ENCODE measurements at regions not wholly inside any gene's neighbourhood (a gene's known extent, or its start where the extent isn't known, plus 50 kb on each side); places are given as distances from the start of the nearest gene placed in this dataset.

DNA sequence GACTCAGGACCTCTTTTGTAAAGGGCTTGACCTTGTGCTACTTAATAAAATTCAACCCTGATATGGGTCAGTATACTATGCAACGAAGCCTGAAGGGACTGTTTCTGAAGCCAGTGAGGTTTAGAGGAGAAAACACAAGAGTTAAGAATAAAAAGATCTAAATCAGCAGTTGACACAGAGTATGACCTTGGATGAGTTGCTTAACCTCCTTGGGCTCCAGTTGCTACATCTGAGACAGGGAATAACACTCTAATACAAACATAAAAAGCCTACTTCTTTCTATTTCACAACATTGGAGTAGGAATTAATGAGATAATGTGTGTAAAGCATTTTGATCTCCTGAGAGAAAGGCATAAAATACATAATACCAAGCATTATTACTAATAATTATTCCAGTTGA lies 882.4 kb upstream of the ADGRL2 start:
- H3K9me3 Mint-ChIP-seq (ENCODE audit: low read depth) = peaks cover 3% of the 10 kb centered on the region
- DNase-seq (ENCODE audit: low spot score, unreplicated experiment) = no peak
- no peak overlapping the region for H3K27ac Mint-ChIP-seq
- H3K27me3 Mint-ChIP-seq = no peaks in the 10 kb centered on the region
- H3K36me3 Mint-ChIP-seq (ENCODE audit: insufficient read depth) = no peaks in the 10 kb centered on the region
- H3K4me1 Mint-ChIP-seq (ENCODE audit: low read depth) = peaks cover 4% of the 10 kb centered on the region
- TF ChIP-seq, protein P1, sequence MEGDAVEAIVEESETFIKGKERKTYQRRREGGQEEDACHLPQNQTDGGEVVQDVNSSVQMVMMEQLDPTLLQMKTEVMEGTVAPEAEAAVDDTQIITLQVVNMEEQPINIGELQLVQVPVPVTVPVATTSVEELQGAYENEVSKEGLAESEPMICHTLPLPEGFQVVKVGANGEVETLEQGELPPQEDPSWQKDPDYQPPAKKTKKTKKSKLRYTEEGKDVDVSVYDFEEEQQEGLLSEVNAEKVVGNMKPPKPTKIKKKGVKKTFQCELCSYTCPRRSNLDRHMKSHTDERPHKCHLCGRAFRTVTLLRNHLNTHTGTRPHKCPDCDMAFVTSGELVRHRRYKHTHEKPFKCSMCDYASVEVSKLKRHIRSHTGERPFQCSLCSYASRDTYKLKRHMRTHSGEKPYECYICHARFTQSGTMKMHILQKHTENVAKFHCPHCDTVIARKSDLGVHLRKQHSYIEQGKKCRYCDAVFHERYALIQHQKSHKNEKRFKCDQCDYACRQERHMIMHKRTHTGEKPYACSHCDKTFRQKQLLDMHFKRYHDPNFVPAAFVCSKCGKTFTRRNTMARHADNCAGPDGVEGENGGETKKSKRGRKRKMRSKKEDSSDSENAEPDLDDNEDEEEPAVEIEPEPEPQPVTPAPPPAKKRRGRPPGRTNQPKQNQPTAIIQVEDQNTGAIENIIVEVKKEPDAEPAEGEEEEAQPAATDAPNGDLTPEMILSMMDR (IDR thresholded peaks at IDR 0.05; ENCODE audit: unreplicated experiment) = no peak
- no peak overlapping the region for H3K4me3 Mint-ChIP-seq (ENCODE audit: low read depth)

DNA sequence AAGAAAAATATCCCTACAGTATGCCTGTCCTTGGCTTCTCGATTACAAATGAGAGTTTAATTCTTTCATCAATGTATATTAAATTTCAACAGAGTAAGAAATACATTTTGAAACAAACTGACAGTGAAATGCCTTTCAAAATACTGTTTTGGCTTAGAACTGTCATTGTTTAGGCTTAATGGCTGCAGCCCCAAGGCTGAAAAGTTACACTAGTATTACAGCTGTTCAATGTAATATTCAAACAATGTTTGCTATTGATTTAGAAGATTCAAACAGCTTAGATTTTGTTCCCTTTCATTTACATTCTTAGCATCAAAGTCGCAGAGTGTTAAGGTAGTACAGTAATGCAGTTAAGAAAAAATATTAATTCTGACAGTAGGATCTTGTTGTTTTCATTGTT lies 882.9 kb upstream of the ADGRL2 start:
- Mint-ChIP-seq H3K4me1 (ENCODE audit: low read depth) (peaks cover 4% of the 10 kb centered on the region), H3K27ac (no peak overlapping the region), H3K9me3 (ENCODE audit: low read depth) (peaks cover 3% of the 10 kb centered on the region), H3K36me3 (ENCODE audit: insufficient read depth) (no peaks in the 10 kb centered on the region), H3K27me3 (no peaks in the 10 kb centered on the region), H3K4me3 (ENCODE audit: low read depth) (no peak overlapping the region)
- no peak for DNase-seq (ENCODE audit: low spot score, unreplicated experiment)
- TF ChIP-seq, protein P1 (IDR thresholded peaks at IDR 0.05; ENCODE audit: unreplicated experiment) = no peak

- no peak for DNase-seq (ENCODE audit: low spot score, unreplicated experiment)
- Mint-ChIP-seq H3K4me3 (ENCODE audit: low read depth) (no peak overlapping the region), H3K36me3 (ENCODE audit: insufficient read depth) (no peaks in the 10 kb centered on the region), H3K27ac (no peak overlapping the region), H3K27me3 (no peaks in the 10 kb centered on the region), H3K4me1 (ENCODE audit: low read depth) (peaks cover 4% of the 10 kb centered on the region), H3K9me3 (ENCODE audit: low read depth) (peaks cover 3% of the 10 kb centered on the region)
- TF ChIP-seq, protein P1 (IDR thresholded peaks at IDR 0.05; ENCODE audit: unreplicated experiment) = no peak
Measured at GRCh38 chr1:80917225-80917624, 883.5 kb upstream of the ADGRL2 start.

DNA sequence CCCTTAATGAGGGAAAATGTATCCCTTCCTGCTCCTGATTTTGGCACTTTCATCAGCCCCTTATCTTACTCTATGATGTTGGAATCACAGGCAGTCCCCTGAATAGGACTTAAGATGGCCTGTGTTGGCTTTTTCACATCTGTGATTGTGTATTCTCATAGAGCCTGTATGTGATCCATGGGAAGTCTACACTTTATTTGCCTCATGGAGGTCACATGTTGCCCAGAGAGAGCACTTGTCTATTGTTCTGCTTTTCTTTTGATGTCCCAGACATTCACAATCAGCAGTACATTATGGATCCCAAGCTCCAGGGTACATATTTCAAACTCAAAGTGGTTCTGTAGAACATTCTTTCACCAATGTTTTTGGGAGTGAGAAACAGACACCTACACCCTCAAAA lies 885.2 kb upstream of the ADGRL2 start:
- TF ChIP-seq, protein P1 (IDR thresholded peaks at IDR 0.05; ENCODE audit: unreplicated experiment) = no peak
- Mint-ChIP-seq H3K4me1 (ENCODE audit: low read depth) (peaks cover 4% of the 10 kb centered on the region), H3K36me3 (ENCODE audit: insufficient read depth) (no peaks in the 10 kb centered on the region), H3K27me3 (no peaks in the 10 kb centered on the region), H3K9me3 (ENCODE audit: low read depth) (peaks cover 3% of the 10 kb centered on the region), H3K27ac (no peak overlapping the region), H3K4me3 (ENCODE audit: low read depth) (no peak overlapping the region)
- no peak for DNase-seq (ENCODE audit: low spot score, unreplicated experiment)

GRCh38 chr1:80910426-80910825 lies 890.3 kb upstream of the ADGRL2 start:
- Mint-ChIP-seq H3K27ac (no peak overlapping the region), H3K4me3 (ENCODE audit: low read depth) (no peak overlapping the region), H3K9me3 (ENCODE audit: low read depth) (peaks cover 3% of the 10 kb centered on the region), H3K27me3 (no peaks in the 10 kb centered on the region), H3K4me1 (ENCODE audit: low read depth) (peaks cover 3% of the 10 kb centered on the region), H3K36me3 (ENCODE audit: insufficient read depth) (no peaks in the 10 kb centered on the region)
- TF ChIP-seq, protein P1 (IDR thresholded peaks at IDR 0.05; ENCODE audit: unreplicated experiment) = no peak
- no peak for DNase-seq (ENCODE audit: low spot score, unreplicated experiment)
